SIG-M5 treated with dmso at 0.1 percent for 504 hours (cell line): ENCODE measurements at regions not wholly inside any gene's neighbourhood (a gene's known extent, or its start where the extent isn't known, plus 50 kb on each side); places are given as distances from the start of the nearest gene placed in this dataset.

Source experiments
- DNase-seq: peaks from one replicate; lab custom pipeline; 2025; ENCODE audit not compliant: unreplicated experiment; lab: John Stamatoyannopoulos, UW

DNA sequence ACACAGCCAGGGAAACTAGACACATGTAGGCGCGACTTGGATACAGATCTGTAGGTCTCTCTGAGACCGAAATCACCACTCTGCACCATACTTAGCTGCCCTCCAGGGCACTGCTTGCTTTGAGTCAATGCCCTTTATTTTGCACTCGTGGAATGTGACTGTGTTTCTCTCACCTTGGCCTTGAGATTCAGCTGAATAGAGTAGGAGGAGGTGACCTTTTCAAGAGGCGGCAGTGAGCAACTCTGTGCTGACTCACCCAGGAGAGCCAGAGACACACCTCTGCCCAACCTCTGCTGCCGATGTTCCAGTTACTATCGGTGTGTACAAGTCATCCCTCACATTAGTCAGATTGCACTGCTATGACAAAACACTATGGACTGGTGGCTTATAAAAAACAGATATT lies 583.4 kb downstream of the VRK1 start:
- no peak for DNase-seq

DNA sequence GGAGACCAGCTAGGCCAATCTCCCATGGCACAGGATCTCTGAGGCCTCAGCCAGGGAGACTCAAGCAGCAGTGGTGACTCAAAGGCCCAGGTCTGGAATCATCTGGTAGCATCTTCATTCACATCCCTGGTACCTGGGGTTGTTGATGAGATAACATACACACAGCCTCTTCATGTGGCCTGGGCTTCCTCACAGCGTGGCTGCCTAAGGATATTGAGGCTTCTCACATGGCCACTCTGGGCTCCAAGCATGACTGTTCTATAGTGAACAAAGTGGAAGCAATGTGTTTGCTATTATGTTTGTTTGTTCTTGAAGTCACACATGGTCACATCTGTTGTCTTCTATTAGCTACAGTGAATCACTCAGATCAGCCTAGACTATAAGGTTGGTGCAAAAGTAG lies 584.1 kb downstream of the VRK1 start:
- DNase-seq: no peak

DNA sequence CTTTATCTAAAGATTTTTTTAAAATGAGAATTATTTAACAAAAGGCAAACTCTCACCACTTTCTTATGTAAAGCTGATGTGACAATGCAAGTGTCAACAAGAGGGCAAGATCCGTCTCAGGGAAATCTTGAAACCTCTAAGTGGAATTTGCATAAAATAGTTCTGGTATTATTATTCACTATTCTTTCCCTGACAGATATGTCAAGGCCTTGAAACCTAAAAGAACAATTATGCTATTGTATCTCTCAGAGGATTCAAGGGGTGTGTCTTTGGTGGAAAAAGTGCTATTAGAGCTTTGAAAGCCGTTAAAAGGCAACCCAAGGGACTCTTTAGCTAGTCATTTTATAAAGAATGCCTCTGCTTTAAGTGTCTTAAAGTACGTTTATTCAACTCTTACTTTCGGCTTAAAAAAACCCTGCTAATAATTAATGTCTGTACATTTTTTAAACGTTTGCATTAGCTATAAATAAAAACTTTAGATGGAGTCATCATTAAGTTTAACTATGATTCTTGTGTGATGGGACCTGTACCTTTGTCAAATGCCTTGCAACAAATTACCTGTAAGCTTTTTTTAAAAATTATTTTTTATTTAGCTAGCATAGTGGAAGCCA lies 585.5 kb downstream of the VRK1 start:
- DNase-seq: no peak

DNA sequence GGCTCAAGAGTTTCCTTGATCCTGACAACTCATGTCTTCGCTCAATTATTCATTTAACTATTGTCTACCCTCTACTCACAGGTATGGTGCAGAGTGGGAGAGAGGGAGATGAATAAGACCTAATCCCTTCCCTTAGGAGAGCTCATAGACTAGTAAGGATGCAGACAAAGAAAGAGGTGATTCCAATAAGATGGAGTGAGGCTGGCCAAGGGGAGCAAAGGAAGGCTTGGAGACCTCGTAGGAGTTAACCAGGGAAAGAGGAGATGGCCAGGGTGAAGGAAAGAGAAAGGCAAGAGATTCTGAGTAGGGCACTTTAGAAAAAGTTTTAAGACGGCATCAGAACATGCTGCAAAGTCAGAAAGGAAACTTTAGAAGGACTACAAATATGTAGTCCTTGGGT lies 588.5 kb downstream of the VRK1 start:
- DNase-seq: no peak

DNA sequence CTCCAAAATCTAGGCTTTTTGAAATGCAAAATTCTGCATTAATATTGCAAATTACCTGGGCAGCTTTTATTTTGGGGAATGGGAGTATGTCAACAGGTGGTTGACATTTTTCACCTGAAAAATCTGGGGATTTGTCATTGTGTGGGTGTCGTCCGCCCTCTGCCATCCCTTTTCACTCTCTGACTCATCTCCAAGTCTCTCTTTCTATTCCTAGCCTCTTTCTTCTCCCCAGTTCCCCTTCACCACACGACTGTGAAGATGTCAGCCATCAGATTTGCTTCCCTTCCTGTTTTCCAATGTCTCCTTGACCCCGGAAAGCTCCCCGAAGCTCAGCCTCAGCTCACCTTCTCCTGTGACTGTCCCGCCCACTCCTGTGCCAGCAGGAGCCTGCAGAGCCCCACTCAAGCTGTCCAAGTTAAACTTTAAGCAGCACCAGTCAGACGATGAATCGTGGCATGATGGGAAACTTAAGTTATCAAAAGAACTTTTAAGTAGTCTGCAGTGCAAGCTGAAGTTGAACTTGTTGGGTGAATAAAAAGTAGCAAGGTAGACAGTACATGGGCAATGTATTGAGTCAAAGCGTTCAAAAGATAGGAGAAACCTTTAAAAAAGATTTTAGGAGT lies 590.2 kb downstream of the VRK1 start:
- DNase-seq: no peak

DNA sequence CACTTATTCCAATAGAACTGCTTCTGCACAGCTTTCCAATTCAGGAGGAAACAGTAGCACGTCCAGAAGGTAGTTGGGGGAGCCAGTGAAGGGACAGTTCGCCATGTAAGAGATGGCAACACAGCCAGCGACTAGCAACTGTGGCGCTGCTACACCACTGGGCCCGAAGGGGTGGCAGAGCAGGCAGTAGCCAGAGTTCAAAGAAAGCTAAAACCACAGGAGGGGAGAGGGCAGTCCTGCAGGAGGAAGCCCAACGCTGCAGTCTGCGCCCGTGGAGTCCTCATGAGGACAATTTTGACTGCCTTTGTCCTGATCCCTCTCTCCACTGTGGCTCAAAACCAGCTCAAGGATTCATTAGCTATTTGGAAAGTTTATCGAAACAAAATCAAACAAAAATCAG lies 591.2 kb downstream of the VRK1 start:
- no peak for DNase-seq

DNA sequence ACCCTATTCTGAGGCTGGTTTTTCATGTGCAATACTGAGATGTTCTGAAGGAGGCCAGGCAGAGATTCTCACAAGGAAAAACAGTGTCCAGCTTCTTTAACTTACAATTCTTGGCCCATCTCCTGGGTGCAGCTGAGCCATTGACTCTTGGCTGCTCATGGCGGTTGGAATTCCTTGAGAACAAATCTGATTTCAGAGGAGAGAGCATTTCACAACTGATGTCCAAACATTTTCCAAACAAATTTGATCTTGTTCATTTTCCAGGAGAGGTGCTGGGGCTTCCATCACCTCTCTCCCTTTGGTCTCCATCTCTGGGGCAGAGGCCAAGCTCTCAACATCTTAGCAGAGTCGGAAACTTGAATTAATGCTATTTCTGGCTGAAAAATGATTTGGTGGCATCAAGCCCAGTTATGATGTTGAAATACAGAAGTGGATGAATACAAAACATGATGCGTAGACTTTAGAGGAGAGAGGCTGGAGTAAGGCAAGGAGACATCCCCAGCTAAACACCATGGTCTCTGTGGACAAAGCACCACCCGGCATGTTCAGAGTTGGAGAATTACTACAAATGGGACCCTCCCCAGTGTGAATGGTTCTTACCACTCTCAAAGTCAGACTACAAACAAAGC lies 593.0 kb downstream of the VRK1 start:
- no peak for DNase-seq

DNA sequence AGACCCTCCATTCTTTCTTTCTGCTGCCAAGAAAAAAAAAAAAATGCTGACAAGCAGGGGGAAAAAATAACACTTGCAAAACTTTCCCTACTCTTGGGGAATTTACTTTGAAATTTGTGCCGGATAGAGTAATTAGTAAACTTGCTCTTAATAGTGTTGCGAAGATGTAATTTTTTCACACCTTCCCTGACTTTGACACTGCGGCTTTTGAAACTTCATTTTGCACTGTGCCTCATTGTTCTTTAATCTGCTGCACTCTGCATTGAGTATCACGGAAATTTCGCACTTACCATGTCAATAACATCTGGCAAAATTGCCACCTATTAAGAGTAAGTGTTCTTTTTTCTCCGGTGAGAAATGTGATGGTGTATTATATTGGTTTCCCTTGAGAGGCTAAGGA lies 596.1 kb downstream of the VRK1 start:
- no peak for DNase-seq

DNA sequence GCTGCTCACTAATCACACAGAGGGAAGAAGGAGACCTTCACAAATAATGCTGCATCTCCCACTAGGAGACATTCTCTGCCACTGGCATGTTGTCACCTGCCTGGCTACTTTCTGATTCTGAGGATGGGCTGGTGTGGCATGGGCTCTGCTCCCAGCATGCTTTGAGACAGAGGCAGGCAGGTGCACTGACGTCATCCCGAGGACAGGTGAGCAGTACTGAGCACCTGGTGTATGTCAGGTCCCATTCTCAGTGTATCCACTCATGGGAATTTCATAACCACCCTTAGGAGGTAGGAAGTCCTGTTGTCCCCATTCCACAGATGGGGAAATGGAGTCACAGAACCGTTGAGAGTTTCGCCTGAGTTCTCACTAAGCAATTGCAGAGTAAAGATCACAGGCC lies 597.9 kb downstream of the VRK1 start:
- DNase-seq: no peak

DNA sequence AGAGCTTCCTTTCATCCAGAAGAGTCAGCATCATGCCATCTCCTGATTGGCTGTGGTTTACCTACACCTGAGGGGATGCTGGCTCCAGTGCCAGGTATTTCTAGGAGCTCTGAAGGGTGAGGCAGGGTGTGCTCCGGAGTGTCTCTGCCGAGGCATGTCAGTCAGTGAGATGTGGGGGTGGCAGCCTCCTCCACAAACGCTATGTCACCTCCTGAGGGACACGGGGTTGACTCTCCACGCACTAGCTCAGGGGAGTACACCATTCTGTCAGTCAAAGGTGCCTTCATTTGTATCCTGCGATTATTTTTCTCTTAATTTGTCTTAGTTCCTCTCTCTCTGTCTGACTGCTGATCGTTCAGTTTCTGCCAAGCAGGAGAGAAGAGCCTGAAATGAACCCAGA lies 604.5 kb downstream of the VRK1 start:
- DNase-seq: no peak

DNA sequence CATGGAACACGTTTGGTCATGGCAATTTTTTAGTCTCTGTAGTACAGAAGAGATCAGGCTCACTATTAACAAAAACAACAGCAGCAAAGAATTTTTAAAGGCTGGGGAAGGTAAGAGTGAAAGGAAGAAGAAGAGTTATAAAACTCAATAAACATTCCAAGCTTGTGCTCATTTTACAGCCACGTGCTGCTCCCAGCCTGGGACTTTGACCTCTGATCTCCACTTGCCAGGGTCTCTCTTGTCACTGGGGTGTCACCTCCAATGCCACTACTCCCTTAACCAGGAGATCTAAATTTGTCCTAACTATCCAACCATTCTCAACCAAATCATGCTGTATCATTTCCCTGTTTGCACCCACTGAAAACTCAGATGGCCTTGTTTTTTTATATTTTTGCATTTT lies 605.1 kb downstream of the VRK1 start:
- no peak for DNase-seq

DNA sequence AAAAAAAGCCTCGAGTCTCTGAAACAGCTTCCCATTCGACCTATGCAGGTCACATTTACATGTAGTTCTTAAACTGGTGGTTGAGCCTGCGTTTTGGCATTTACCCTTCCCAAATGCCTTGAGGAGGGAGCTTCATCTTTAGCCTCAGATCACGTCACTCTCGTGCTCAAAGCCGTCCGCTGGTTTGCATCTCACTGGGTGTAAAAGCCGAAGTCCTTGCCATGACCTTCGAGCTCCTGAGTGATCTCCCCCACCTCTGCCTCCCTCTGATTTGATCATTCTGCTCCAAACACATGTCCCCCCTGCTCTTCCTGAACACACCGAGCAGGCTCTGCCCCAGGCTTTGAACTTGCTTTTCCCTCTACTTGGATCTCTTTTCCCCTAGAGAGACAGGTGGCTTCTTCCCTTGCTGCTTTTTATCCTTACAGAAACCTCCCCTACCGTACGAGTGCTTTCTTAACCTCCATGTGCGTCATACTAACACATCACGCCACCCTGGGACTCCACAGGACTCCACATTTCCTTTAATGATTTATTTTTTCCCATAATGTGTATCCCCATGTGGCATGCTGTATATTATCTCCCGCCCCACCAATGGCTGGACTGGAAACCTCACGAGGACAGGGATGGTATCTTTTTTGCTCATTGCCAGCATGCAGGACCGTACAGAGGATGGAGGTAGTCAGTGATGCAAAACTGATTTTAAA lies 610.7 kb downstream of the VRK1 start:
- no peak for DNase-seq

DNA sequence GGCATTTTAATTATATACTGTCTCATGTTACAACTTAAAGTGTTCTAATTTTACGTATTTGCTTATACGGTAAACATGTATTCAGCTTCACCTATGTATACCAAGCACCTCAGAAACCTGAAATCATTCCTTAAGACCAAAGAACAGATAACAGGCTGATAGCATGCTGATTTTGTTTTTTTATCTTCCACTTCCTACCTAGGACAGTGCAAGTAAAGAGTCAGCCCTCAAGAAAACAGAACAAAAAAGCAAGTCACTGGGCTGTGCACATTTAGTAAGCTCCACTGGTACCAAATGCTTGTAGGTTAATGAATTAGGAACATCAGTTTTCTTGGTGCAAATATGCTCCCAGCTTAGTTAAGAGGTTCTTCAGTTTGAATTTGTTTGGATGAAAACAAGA lies 611.3 kb downstream of the VRK1 start:
- DNase-seq: no peak

DNA sequence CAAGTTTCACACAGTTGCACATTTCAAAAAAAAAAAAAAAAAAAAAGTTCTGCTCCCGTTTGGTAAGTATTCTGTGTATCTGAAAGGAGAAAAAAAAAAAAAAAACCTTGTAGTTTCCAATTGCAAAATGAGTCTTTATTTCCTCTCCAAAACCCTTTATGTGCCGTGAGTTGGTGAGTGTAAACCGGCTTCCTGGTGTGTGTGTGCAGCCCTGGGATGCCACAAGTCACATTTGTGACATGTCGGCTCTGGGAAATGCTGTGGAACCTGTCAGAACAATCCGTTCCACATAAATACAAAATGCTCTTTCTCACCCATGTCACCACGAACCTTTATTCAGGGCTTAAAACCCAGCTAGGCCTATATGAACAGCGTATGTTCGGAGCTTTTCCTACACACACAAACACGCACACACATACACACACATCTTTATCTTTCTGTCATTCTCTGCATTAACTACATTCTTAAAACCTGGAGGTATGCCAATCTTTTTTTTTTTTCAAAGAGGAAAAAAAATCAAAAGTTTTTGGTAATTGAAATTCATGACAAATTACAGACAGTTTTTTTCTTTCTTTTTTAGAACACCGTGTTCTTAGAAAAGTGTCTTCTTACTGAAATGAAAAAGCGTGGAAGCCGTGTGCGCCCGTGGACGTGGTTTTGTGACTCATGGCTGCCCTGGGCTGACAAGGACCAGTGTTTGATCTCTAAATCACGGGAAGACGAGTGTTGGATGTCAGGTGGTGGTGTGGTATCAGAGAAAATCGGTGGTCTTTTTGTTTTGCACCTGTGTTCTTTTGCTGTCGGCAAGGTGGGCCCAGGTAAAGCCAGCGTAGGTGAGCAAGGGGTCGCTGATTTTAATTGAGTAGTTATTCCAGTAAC lies 612.0 kb downstream of the VRK1 start:
- DNase-seq: no peak

DNA sequence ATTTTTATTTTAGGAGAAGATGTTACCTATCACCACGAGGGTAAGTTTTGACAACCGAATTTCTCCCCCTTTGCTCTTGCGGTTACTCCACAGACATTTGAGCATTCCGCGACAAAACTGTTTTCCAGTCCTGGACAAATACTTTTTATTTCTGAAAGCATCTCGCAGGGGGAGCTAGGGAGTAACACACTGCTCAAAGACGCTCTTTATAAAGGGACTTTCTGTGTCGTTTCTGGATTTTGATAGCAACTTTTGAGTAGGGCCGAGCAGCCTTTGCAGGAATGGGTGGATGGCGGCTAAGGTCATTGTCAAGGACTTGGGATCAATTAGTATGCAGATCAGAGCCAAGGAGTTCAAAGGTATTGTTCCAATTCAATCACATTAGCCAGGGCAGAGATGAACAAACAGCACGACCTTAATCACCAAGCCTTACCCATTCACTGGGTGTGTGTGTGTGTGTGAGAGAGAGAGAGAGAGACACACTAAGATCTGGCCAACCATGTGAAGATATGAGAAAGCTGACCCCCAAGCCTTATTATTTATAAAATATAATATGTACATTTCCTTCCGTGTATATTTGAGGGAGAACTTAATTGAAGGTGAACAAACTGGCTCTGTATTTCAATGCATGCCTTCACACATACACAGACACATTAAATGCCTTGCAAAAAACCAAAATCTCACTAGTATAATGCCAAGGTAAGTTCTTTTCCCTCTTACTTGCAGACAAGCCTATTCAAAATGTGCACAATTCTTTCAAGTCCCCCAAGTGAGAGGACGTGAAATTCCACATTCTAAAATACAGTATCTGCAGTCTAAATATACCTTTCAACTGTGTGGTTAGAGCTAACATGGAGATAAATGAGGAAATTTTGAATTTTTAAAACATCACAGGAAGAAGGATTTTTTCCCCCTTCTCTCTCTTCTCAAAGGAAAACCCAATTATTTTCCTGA lies 613.8 kb downstream of the VRK1 start:
- DNase-seq: no peak

DNA sequence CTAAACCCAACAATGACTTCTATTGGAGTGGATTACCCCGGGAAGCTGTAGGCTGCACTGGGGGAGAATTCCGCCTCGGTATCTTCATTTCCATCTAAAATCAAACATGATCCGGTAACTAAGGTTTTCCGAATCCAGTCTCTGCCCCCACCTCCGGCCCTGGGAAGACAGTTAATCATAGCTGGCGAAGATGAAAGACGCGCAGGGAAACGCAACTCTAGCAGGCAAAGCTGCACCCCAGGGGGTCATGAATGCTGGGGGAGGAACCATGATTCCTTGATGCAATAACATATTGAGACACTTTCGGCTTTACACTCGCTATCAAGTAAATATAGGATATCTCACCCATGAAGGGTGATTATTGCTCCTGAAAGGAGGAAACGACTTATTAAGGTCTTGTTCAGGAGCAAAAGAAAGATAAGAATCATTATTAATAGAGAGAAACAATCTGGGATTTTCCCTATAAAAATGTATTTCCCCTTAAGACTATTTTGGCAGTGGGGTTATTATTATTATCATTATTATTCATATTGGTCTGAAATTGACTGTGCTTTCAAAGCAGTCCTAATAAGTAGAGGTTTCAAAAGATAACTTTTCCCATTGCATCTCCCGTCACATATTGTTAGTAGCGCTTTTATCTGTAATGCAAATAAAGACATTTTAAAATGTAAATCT lies 614.9 kb downstream of the VRK1 start:
- no peak for DNase-seq

DNA sequence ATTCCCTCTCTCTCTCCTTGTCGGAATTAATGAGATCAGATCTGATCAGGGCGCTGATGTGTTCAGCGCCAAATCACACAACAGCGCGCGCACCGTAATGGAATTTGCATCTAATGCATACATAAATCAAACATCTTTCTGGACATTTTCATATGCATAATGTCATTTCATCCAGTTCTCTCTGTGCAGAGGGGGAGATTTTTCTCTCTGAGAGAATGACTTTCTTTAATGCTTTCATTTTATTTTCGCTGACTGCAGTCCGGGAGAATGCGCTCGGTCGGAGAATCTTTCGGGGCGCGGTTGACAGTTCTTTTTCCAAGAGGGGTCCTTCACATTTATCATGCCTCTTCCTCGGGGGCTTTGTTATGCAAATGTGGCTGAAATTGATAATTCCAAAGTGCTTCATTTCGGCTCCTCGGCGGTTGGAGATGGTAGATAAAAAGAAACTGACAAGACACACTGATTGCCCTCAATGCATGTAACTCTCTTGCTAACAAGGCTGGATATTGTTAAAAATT lies 615.9 kb downstream of the VRK1 start:
- DNase-seq: no peak

DNA sequence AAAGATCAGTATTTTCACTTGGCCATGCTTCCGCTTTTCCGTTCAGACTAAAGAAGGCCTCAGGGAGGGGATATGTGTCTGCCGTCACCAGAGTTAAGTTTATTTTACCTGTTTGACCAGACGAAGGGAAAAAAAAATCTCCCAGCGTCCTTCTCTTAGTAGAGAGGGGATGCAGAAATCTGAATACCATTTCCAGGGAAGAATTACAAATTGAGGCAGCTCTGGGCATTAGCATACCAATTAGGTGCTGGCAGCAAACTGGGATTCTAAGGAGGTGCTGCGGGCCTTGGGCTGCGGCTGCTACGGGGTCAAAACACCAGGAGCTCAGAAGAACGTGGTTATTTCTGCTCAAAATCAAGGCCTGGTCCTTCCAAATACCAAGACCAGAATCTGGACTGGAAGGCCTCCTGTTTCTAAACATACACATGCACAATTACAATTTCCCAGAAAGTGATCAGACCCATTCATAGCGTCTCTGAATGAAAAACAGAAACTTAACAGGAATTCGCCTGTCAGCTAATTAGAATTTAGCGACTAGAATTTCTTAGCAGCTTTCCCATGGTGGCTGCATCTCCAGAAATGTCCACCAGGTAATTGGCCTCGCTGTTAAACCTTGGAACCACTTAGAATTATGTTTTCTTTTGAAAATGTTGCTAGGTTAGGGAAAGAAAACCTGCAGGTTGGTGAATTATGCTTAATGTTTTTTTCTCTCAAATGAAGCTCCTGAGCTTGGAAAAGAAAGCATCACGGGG lies 617.0 kb downstream of the VRK1 start:
- DNase-seq: no peak

DNA sequence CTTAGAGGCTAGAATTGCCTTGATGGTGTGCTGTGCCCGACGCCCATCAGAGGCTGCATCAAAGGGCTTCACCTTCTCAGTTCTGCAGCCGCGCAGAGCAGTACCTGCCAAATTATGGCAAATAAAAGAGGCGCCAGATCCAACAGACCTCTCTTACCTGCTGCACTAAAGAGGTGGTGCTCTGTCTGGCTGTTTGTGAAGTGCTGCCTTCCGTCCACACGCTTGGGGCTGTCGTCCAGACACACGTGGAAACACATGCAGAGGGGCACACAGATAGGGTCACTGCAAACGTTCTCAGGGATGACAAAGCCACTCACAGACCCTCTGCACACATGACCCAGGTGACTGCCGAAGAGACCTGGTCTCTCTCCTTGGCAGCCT lies 617.5 kb downstream of the VRK1 start:
- no peak for DNase-seq
